B cell (primary cell): ENCODE measurements at regions not wholly inside any gene's neighbourhood (a gene's known extent, or its start where the extent isn't known, plus 50 kb on each side); places are given as distances from the start of the nearest gene placed in this dataset.

Experiments
- ATAC-seq: fragments of 200-7000 bp; cut with Tn5 transposase; one replicate; pipeline ENCODE4 v1.10.0; 2021; ENCODE audit warnings: low read depth, mild to moderate bottlenecking, moderate number of reproducible peaks, moderate library complexity
- CTCF ChIA-PET: fragments of 350-600 bp; sonication (Branson Sonifier 250); formaldehyde crosslinking; loops from one replicate; lab custom pipeline; 2021; ENCODE audit warnings: antibody characterized with exemption, inconsistent platforms; lab: Charles Lee
- POLR2A ChIA-PET: fragments of 350-600 bp; sonication (Branson Sonifier 250); formaldehyde crosslinking; loops from one replicate; lab custom pipeline; 2021; ENCODE audit warnings: antibody characterized with exemption; lab: Charles Lee
- DNase-seq: peaks from one replicate; pipeline ENCODE4 v3.0.0; 2013
- H2AFZ ChIP-seq: 2 replicates; pipeline ENCODE4 v1.6.1; 2012; ENCODE audit warnings: mild to moderate bottlenecking, low read depth, low read length; ENCODE audit not compliant: insufficient read depth, poor library complexity, severe bottlenecking
- H3K27ac ChIP-seq, 2 donors: 1 replicate in 1 of 2; 2 replicates in 1 of 2; pipeline ENCODE4 v1.5.1; 2012 to 2013; ENCODE audit warnings: low read length in 2 of 2, mild to moderate bottlenecking in 2 of 2, moderate library complexity in 1 of 2
- H3K27me3 ChIP-seq, 4 experiments: fragments of 200-600 bp in 1 of 4; sonication (generic) in 1 of 4; replicated peaks in 1 of 4; 1 replicate in 2 of 4; 2 replicates in 2 of 4; pipeline versions ENCODE4 v1.6.1 to v1.7.0; 2013 to 2016; ENCODE audit warnings: low read length in 3 of 4, mild to moderate bottlenecking in 2 of 4, mixed read lengths in 1 of 4, moderate library complexity in 1 of 4; ENCODE audit not compliant: insufficient read depth in 4 of 4, control insufficient read depth in 3 of 4; ENCODE audit errors: control extremely low read depth in 1 of 4
- H3K36me3 ChIP-seq, 2 experiments: replicated peaks in 1 of 2; 1 replicate in 1 of 2; 2 replicates in 1 of 2; pipeline versions ENCODE4 v1.6.1 to v1.7.1; 2013; ENCODE audit warnings: low read length in 1 of 2; ENCODE audit not compliant: insufficient read depth in 2 of 2, control insufficient read depth in 1 of 2; ENCODE audit errors: control extremely low read depth in 1 of 2, extremely low read depth in 1 of 2
- H3K4me1 ChIP-seq, 2 donors: fragments of 200-600 bp in 1 of 2; sonication (generic) in 1 of 2; 1 replicate in 1 of 2; 2 replicates in 1 of 2; pipeline versions ENCODE4 v1.5.1 to v1.6.1; 2013 to 2017; ENCODE audit warnings: low read length in 2 of 2; ENCODE audit not compliant: control insufficient read depth in 2 of 2, insufficient read depth in 2 of 2
- H3K4me2 ChIP-seq: replicated peaks from 2 replicates; pipeline ENCODE3; 2012; ENCODE audit warnings: mild to moderate bottlenecking, low read depth, low read length; ENCODE audit not compliant: poor library complexity, severe bottlenecking
- H3K4me3 ChIP-seq, 5 experiments: fragments of 200-600 bp in 1 of 5; sonication (generic) in 1 of 5; 1 replicate in 3 of 5; 2 replicates in 2 of 5; pipeline versions ENCODE4 v1.5.1 to v1.7.0; 2011 to 2016; ENCODE audit warnings: low read length in 4 of 5, mild to moderate bottlenecking in 4 of 5, low read depth in 2 of 5, control low read depth in 1 of 5, moderate library complexity in 1 of 5; ENCODE audit not compliant: insufficient read depth in 1 of 5; ENCODE audit errors: control extremely low read depth in 1 of 5, extremely low read depth in 1 of 5
- H3K79me2 ChIP-seq: fragments of 200-600 bp; sonication (generic); one replicate; pipeline ENCODE4 v1.6.0; 2016; ENCODE audit warnings: low read length; ENCODE audit not compliant: control insufficient read depth, insufficient read depth
- H3K9ac ChIP-seq: fragments of 200-600 bp; sonication (generic); 2 replicates; pipeline ENCODE4 v1.6.1; 2017; ENCODE audit warnings: mild to moderate bottlenecking, low read length, moderate library complexity
- H3K9me3 ChIP-seq, 3 donors: one replicate each; pipeline versions ENCODE4 v1.6.1 to v1.7.1; 2013; ENCODE audit warnings: low read length in 2 of 3; ENCODE audit not compliant: control insufficient read depth in 2 of 3, insufficient read depth in 1 of 3; ENCODE audit errors: control extremely low read depth in 1 of 3
- H4K20me1 ChIP-seq: 2 replicates; pipeline ENCODE4 v1.6.0; 2012; ENCODE audit warnings: mild to moderate bottlenecking, low read length; ENCODE audit not compliant: insufficient read depth, control insufficient read depth, poor library complexity, severe bottlenecking
- H3K27ac Mint-ChIP-seq: one replicate; pipeline ENCODE4 v1.8.0; 2021; ENCODE audit warnings: mixed read lengths
- H3K27me3 Mint-ChIP-seq: one replicate; pipeline ENCODE4 v1.8.0; 2021; ENCODE audit warnings: mixed read lengths
- H3K4me1 Mint-ChIP-seq: one replicate; pipeline ENCODE4 v1.8.0; 2021; ENCODE audit warnings: mixed read lengths
- H3K4me3 Mint-ChIP-seq: one replicate; pipeline ENCODE4 v1.8.0; 2021; ENCODE audit warnings: mixed read lengths
- H3K9me3 Mint-ChIP-seq: one replicate; pipeline ENCODE4 v1.8.0; 2022; ENCODE audit warnings: mixed read lengths; ENCODE audit not compliant: insufficient read depth
- CTCF ChIP-seq: fragments of 200-600 bp; IDR thresholded peaks from one replicate; pipeline ENCODE4 v1.8.0; 2022; ENCODE audit warnings: antibody characterized with exemption, mild to moderate bottlenecking
- EZH2 ChIP-seq: IDR thresholded peaks from 2 replicates; pipeline ENCODE4 v1.6.1; 2012; ENCODE audit warnings: borderline replicate concordance, low read depth, mild to moderate bottlenecking, moderate library complexity, low read length; ENCODE audit not compliant: insufficient read depth, poor library complexity, severe bottlenecking
- WGBS: methylation state at CpG from one replicate; pipeline ENCODE4 v1.1.5; 2013; ENCODE audit warnings: missing lambda C conversion rate; ENCODE audit not compliant: insufficient coverage; 5-methylcytosine and 5-hydroxymethylcytosine counted together
- intact Hi-C: fragments of 100-400 bp; cut with micrococcal nuclease; formaldehyde crosslinking; loops from one replicate; pipeline ENCODE4 v1.10.0; 2022

- Histone ChIP-seq H3K4me1 (no peaks in the 10 kb centered on the region), H3K27me3 (no peaks in the 10 kb centered on the region), H4K20me1 (no peaks in the 10 kb centered on the region), H3K9ac (no peak overlapping the region), H3K79me2 (no peaks in the 10 kb centered on the region), H3K4me2 (no peak overlapping the region), H2AFZ (no peak overlapping the region), H3K4me3 (no peak overlapping the region), H3K9me3 (no peaks in the 10 kb centered on the region), H3K27ac (no peak overlapping the region), H3K36me3 (no peaks in the 10 kb centered on the region)
- ChIA-PET POLR2A (no interaction called here), CTCF (no interaction called here)
- no peak overlapping the region for H3K4me3 Mint-ChIP-seq
- intact Hi-C loops, result no loop called here
- WGBS, result no CpG with 5 or more reads among the region's 2 CpGs
- H3K27ac Mint-ChIP-seq, result no peak overlapping the region
- ATAC-seq (no peak), DNase-seq (no peak)
- TF ChIP-seq CTCF (no peak), EZH2 (no peak)
- H3K27me3 Mint-ChIP-seq, result no peaks in the 10 kb centered on the region
- peaks cover 5% of the 10 kb centered on the region for H3K9me3 Mint-ChIP-seq
- no peaks in the 10 kb centered on the region for H3K4me1 Mint-ChIP-seq
Measured at GRCh38 chr4:24168658-24169057, 278.8 kb upstream of the PPARGC1A start.

GRCh38 chr4:24166501-24166900, 276.7 kb upstream of the PPARGC1A start:
- Mint-ChIP-seq H3K27ac (no peak overlapping the region), H3K27me3 (no peaks in the 10 kb centered on the region), H3K4me1 (no peaks in the 10 kb centered on the region), H3K9me3 (peaks cover 1% of the 10 kb centered on the region), H3K4me3 (no peak overlapping the region)
- ATAC-seq (no peak), DNase-seq (no peak)
- Histone ChIP-seq H3K4me1 (no peaks in the 10 kb centered on the region), H3K27me3 (no peaks in the 10 kb centered on the region), H3K4me3 (no peak overlapping the region), H3K27ac (no peak overlapping the region), H2AFZ (no peak overlapping the region), H4K20me1 (no peaks in the 10 kb centered on the region), H3K36me3 (no peaks in the 10 kb centered on the region), H3K9me3 (no peaks in the 10 kb centered on the region), H3K9ac (no peak overlapping the region), H3K79me2 (no peaks in the 10 kb centered on the region), H3K4me2 (no peak overlapping the region)
- no peak for TF ChIP-seq EZH2
- no peak for TF ChIP-seq CTCF
- POLR2A ChIA-PET, result no interaction called here
- CTCF ChIA-PET, result no interaction called here
- intact Hi-C loops, result no loop called here
- WGBS, result 100% methylated on average over 1 of the region's 1 CpG
